H1 (cell line): ENCODE measurements at regions not wholly inside any gene's neighbourhood (a gene's known extent, or its start where the extent isn't known, plus 50 kb on each side); places are given as distances from the start of the nearest gene placed in this dataset.

Experiments used
- CTCF ChIA-PET: fragments of 300-600 bp; sonication (Branson Sonifier 250); formaldehyde crosslinking; loops from one replicate; lab custom pipeline; 2021; ENCODE audit not compliant: partially characterized antibody; lab: Charles Lee
- POLR2A ChIA-PET: fragments of 300-600 bp; sonication (Branson Sonifier 250); formaldehyde crosslinking; loops from one replicate; lab custom pipeline; 2021; ENCODE audit warnings: inconsistent platforms; ENCODE audit not compliant: partially characterized antibody; lab: Charles Lee
- DNase-seq, 2 experiments: peaks; one replicate each; pipeline versions ENCODE4 v3.0.0 to v3.0.0-alpha.2; 2010 to 2022; ENCODE audit warnings: low spot score in 2 of 2, low read depth in 1 of 2, mixed read lengths in 1 of 2
- FAIRE-seq: peaks from 2 replicates; lab custom pipeline; 2011; peaks lifted over from hg19 to GRCh38; lab: Jason Lieb, UNC
- H2AFZ ChIP-seq: 2 replicates; pipeline ENCODE4 v1.8.1; 2012; ENCODE audit warnings: low read length, inconsistent platforms
- H2AK5ac ChIP-seq: 2 replicates; pipeline ENCODE4 v1.6.1; 2013; ENCODE audit warnings: low read depth, low read length
- H2BK120ac ChIP-seq: replicated peaks from 2 replicates; pipeline ENCODE3; 2013; ENCODE audit warnings: low read depth, low read length, inconsistent platforms
- H2BK12ac ChIP-seq: 2 replicates; pipeline ENCODE4 v1.6.1; 2013; ENCODE audit warnings: low read depth, low read length
- H2BK15ac ChIP-seq: 2 replicates; pipeline ENCODE4 v1.6.1; 2013; ENCODE audit warnings: low read length
- H2BK20ac ChIP-seq: 2 replicates; pipeline ENCODE4 v1.6.1; 2013; ENCODE audit warnings: low read length
- H2BK5ac ChIP-seq: 2 replicates; pipeline ENCODE4 v1.6.1; 2013; ENCODE audit warnings: low read depth, low read length
- H3K14ac ChIP-seq: 2 replicates; pipeline ENCODE4 v1.6.1; 2013; ENCODE audit warnings: inconsistent platforms; ENCODE audit not compliant: insufficient read length
- H3K18ac ChIP-seq: 2 replicates; pipeline ENCODE4 v1.6.1; 2013; ENCODE audit warnings: low read length; ENCODE audit errors: extremely low read depth
- H3K23ac ChIP-seq: 2 replicates; pipeline ENCODE4 v1.6.1; 2013; ENCODE audit warnings: inconsistent platforms; ENCODE audit not compliant: insufficient read length
- H3K23me2 ChIP-seq: 2 replicates; pipeline ENCODE4 v1.6.1; 2013; ENCODE audit warnings: low read depth, low read length
- H3K27ac ChIP-seq: 2 replicates; pipeline ENCODE4 v1.6.1; 2011; ENCODE audit warnings: low read depth, low read length, inconsistent platforms
- H3K27me3 ChIP-seq, 4 experiments: replicated peaks in 1 of 4; 1 replicate in 1 of 4; 2 replicates in 3 of 4; pipeline versions ENCODE4 v1.6.1 to v1.8.1; 2011 to 2013; ENCODE audit warnings: low read length in 3 of 4, mild to moderate bottlenecking in 3 of 4, inconsistent platforms in 2 of 4, mixed read lengths in 2 of 4, moderate library complexity in 1 of 4; ENCODE audit not compliant: control insufficient read depth in 3 of 4, insufficient read depth in 3 of 4; ENCODE audit errors: extremely low read depth in 1 of 4
- H3K36me3 ChIP-seq, 4 experiments: 2 replicates each; pipeline versions ENCODE4 v1.6.1 to v1.8.1; 2011 to 2013; ENCODE audit warnings: mild to moderate bottlenecking in 4 of 4, low read length in 3 of 4, moderate library complexity in 2 of 4, control low read depth in 1 of 4, inconsistent platforms in 1 of 4; ENCODE audit not compliant: insufficient read depth in 4 of 4, control insufficient read depth in 2 of 4
- H3K4ac ChIP-seq: replicated peaks from 2 replicates; pipeline ENCODE3; 2013; ENCODE audit warnings: low read length, low read depth, mixed read lengths, inconsistent platforms; ENCODE audit not compliant: insufficient read length
- H3K4me1 ChIP-seq, 4 experiments: replicated peaks in 1 of 4; 1 replicate in 1 of 4; 2 replicates in 3 of 4; pipeline versions ENCODE4 v1.6.1 to v1.8.1; 2011 to 2013; ENCODE audit warnings: low read length in 3 of 4, inconsistent platforms in 2 of 4, mixed read lengths in 1 of 4; ENCODE audit not compliant: insufficient read depth in 4 of 4, control insufficient read depth in 3 of 4
- H3K4me2 ChIP-seq, 2 experiments: 2 replicates each; pipeline versions ENCODE4 v1.6.1 to v1.8.1; 2011 to 2013; ENCODE audit warnings: low read depth in 2 of 2, low read length in 2 of 2, control low read depth in 1 of 2, inconsistent platforms in 1 of 2, mild to moderate bottlenecking in 1 of 2; ENCODE audit not compliant: insufficient read depth in 1 of 2
- H3K4me3 ChIP-seq, 4 experiments: fragments of 200-600, 300-600 bp in 1 of 4; sonication (generic), shearing (Covaris generic), sonication (Bioruptor Twin) in 1 of 4; 2 replicates each; pipeline versions ENCODE4 v1.5.1 to v1.8.1; 2011 to 2016; ENCODE audit warnings: low read length in 4 of 4, low read depth in 3 of 4, control low read depth in 2 of 4, inconsistent platforms in 2 of 4, mild to moderate bottlenecking in 2 of 4, mixed read lengths in 1 of 4, moderate library complexity in 1 of 4; ENCODE audit not compliant: insufficient read depth in 2 of 4; ENCODE audit errors: extremely low read depth in 1 of 4
- H3K56ac ChIP-seq: replicated peaks from 2 replicates; pipeline ENCODE3; 2013; ENCODE audit warnings: low read depth, mild to moderate bottlenecking, mixed read lengths, low read length, inconsistent platforms; ENCODE audit not compliant: insufficient read length
- H3K79me1 ChIP-seq: 2 replicates; pipeline ENCODE4 v1.6.1; 2013; ENCODE audit warnings: low read depth, low read length, control low read depth
- H3K79me2 ChIP-seq, 2 experiments: 2 replicates each; pipeline versions ENCODE4 v1.6.1 to v1.8.1; 2012 to 2013; ENCODE audit warnings: low read length in 2 of 2, mild to moderate bottlenecking in 2 of 2, inconsistent platforms in 1 of 2; ENCODE audit not compliant: insufficient read depth in 2 of 2, control insufficient read depth in 1 of 2
- H3K9ac ChIP-seq, 4 experiments: replicated peaks in 1 of 4; 1 replicate in 1 of 4; 2 replicates in 3 of 4; pipeline versions ENCODE4 v1.6.1 to v1.8.1; 2011 to 2013; ENCODE audit warnings: low read depth in 3 of 4, low read length in 3 of 4, control low read depth in 2 of 4, mild to moderate bottlenecking in 2 of 4, moderate library complexity in 2 of 4, inconsistent platforms in 1 of 4; ENCODE audit errors: extremely low read depth in 1 of 4
- H3K9me3 ChIP-seq, 2 experiments: 2 replicates each; pipeline versions ENCODE4 v1.6.1 to v1.8.1; 2012 to 2013; ENCODE audit warnings: mild to moderate bottlenecking in 2 of 2, moderate library complexity in 2 of 2, control low read depth in 1 of 2, inconsistent platforms in 1 of 2, low read depth in 1 of 2, low read length in 1 of 2, mixed read lengths in 1 of 2; ENCODE audit not compliant: insufficient read depth in 2 of 2
- H4K20me1 ChIP-seq, 2 experiments: replicated peaks in 1 of 2; 2 replicates each; pipeline versions ENCODE3 to v1.8.1; 2011 to 2013; ENCODE audit warnings: inconsistent platforms in 2 of 2, low read length in 2 of 2, mild to moderate bottlenecking in 1 of 2; ENCODE audit not compliant: insufficient read depth in 2 of 2, control insufficient read depth in 1 of 2
- H4K5ac ChIP-seq: 2 replicates; pipeline ENCODE4 v1.6.1; 2013; ENCODE audit warnings: low read length, low read depth, mixed read lengths, inconsistent platforms; ENCODE audit not compliant: insufficient read length
- H4K8ac ChIP-seq: 2 replicates; pipeline ENCODE4 v1.8.0; 2013; ENCODE audit warnings: mild to moderate bottlenecking, moderate library complexity, low read length, inconsistent platforms; ENCODE audit not compliant: insufficient read depth; ENCODE audit errors: extremely low read depth
- H4K91ac ChIP-seq: replicated peaks from 2 replicates; pipeline ENCODE3; 2013; ENCODE audit warnings: low read length, mixed read lengths, inconsistent platforms; ENCODE audit not compliant: insufficient read length
- BACH1 ChIP-seq: IDR thresholded peaks from 2 replicates; pipeline ENCODE4 v1.6.1; 2012; ENCODE audit warnings: low read length, improper control_type of control experiment
- GABPA ChIP-seq: IDR thresholded peaks from 2 replicates; pipeline ENCODE4 v1.6.1; 2011; ENCODE audit warnings: mild to moderate bottlenecking, low read length, moderate library complexity, borderline replicate concordance; ENCODE audit not compliant: insufficient read depth
- GTF2F1 ChIP-seq: IDR thresholded peaks from 2 replicates; pipeline ENCODE4 v1.6.1; 2012; ENCODE audit warnings: low read depth, low read length, improper control_type of control experiment, borderline replicate concordance
- KDM4A ChIP-seq: IDR thresholded peaks from one replicate; pipeline ENCODE4 v1.7.1; 2012; ENCODE audit warnings: low read depth, mild to moderate bottlenecking, moderate library complexity, low read length, inconsistent platforms; ENCODE audit not compliant: severe bottlenecking
- MAFK ChIP-seq: IDR thresholded peaks from 2 replicates; pipeline ENCODE4 v1.6.1; 2012; ENCODE audit warnings: low read depth, mild to moderate bottlenecking, improper control_type of control experiment, low read length
- POLR2A ChIP-seq, 2 experiments: IDR thresholded peaks; 1 replicate in 1 of 2; 2 replicates in 1 of 2; pipeline ENCODE4 v1.6.1; 2011; ENCODE audit warnings: low read depth in 2 of 2, low read length in 2 of 2, mild to moderate bottlenecking in 2 of 2; ENCODE audit errors: control extremely low read depth in 1 of 2
- SAP30 ChIP-seq: fragments of 300-600 bp; sonication (generic); IDR thresholded peaks from 2 replicates; pipeline ENCODE4 v1.7.1; 2012; ENCODE audit warnings: low read length, moderate library complexity, mild to moderate bottlenecking, inconsistent platforms; ENCODE audit not compliant: insufficient read depth, insufficient replicate concordance
- SIN3A ChIP-seq, 2 experiments: IDR thresholded peaks in 1 of 2; conservative IDR thresholded peaks in 1 of 2; 2 replicates each; pipeline ENCODE4 v1.6.1; 2011 to 2012; ENCODE audit warnings: low read length in 2 of 2, improper control_type of control experiment in 1 of 2, low read depth in 1 of 2, mild to moderate bottlenecking in 1 of 2
- SP2 ChIP-seq: IDR thresholded peaks from 2 replicates; pipeline ENCODE4 v1.6.1; 2012; ENCODE audit warnings: mild to moderate bottlenecking, low read length, inconsistent platforms
- SP4 ChIP-seq: IDR thresholded peaks from 2 replicates; pipeline ENCODE4 v1.6.1; 2012; ENCODE audit warnings: low read length, inconsistent platforms
- SUZ12 ChIP-seq: fragments of 200-600 bp; sonication (generic); IDR thresholded peaks from 2 replicates; pipeline ENCODE4 v1.6.1; 2012; ENCODE audit warnings: mild to moderate bottlenecking, inconsistent platforms, low read length, moderate library complexity, mixed read lengths
- WGBS, 2 experiments: shearing (Covaris generic) in 1 of 2; methylation state at CpG; one replicate each; pipeline versions ENCODE4 v1.1.6 to v1.1.7; 2013 to 2015; ENCODE audit warnings: low lambda C conversion rate in 2 of 2, mixed read lengths in 2 of 2, inconsistent platforms in 1 of 2, low coverage in 1 of 2, missing lambda C conversion rate in 1 of 2; ENCODE audit not compliant: insufficient replicate concordance in 2 of 2, insufficient coverage in 1 of 2, insufficient read length in 1 of 2; ENCODE audit errors: extremely low coverage in 1 of 2, missing lambda C conversion rate in 1 of 2; 5-methylcytosine and 5-hydroxymethylcytosine counted together

DNA sequence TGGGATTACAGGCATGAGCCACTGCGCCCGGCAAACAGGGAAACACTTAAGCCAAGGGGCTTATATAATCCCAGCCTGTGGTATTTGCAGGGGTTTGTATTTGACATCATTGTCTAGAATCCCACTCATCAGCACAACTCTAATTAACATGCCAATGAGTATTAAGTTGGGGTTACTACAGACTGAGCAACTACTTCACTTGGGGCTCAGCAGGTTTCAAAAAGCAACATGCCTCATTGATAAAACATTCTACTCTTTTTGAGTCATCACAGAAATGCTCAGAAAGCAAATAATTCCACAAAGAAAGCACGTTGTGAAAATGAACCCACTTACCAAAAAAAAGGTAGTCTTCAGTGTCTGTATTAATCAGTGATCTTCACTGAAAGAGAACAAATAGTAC, 236.9 kb upstream of the CELF2 start:
- H3K4ac ChIP-seq = no peak overlapping the region
- no peak overlapping the region for H3K23ac ChIP-seq
- no peaks in the 10 kb centered on the region for H3K27me3 ChIP-seq
- TF ChIP-seq SP4 (no peak), POLR2A (IDR thresholded peaks at IDR 0.05; ENCODE audit: control extremely low read depth in 1 of 2, low read depth in 2 of 2, low read length in 2 of 2) (no peak), SUZ12 (no peak), GABPA (no peak), SIN3A (conservative IDR thresholded peaks at IDR 0.05 in 1 of 2, IDR thresholded peaks at IDR 0.05 in 1 of 2; ENCODE audit: low read depth in 1 of 2, low read length in 2 of 2) (no peak), BACH1 (no peak), SAP30 (no peak), MAFK (no peak), SP2 (no peak), GTF2F1 (no peak), KDM4A (no peak)
- TF ChIP-seq, all 59 proteins: peak for 0
- ChIA-PET CTCF (no interaction called here), POLR2A (no interaction called here)
- no peak overlapping the region for H3K56ac ChIP-seq
- H3K4me1 ChIP-seq = no peaks in the 10 kb centered on the region
- no peak for DNase-seq
- no peak overlapping the region for H2AFZ ChIP-seq
- H2BK5ac ChIP-seq = no peak overlapping the region
- H3K9ac ChIP-seq = no peak overlapping the region
- H4K91ac ChIP-seq = no peak overlapping the region
- no peak overlapping the region for H3K4me3 ChIP-seq
- no peaks in the 10 kb centered on the region for H3K79me2 ChIP-seq
- H3K79me1 ChIP-seq = no peaks in the 10 kb centered on the region
- H3K27ac ChIP-seq = no peak overlapping the region
- no peaks in the 10 kb centered on the region for H3K23me2 ChIP-seq
- H2BK12ac ChIP-seq = no peak overlapping the region
- no peak overlapping the region for H3K18ac ChIP-seq
- H2BK15ac ChIP-seq = no peak overlapping the region
- WGBS, 2 experiments = 89% methylated on average over 3 of the region's 3 CpGs; no CpG with 5 or more reads in 1 of the 2 experiments
- H3K4me2 ChIP-seq = no peak overlapping the region
- no peak overlapping the region for H4K8ac ChIP-seq
- no peaks in the 10 kb centered on the region for H3K36me3 ChIP-seq
- H3K9me3 ChIP-seq = no peaks in the 10 kb centered on the region
- H4K5ac ChIP-seq = no peak overlapping the region
- no peak overlapping the region for H2BK20ac ChIP-seq
- no peak overlapping the region for H2BK120ac ChIP-seq
- no peaks in the 10 kb centered on the region for H4K20me1 ChIP-seq
- no peak overlapping the region for H3K14ac ChIP-seq
- no peak for FAIRE-seq
- H2AK5ac ChIP-seq = no peak overlapping the region
